Panc1 (cell line): ENCODE measurements at regions not wholly inside any gene's neighbourhood (a gene's known extent, or its start where the extent isn't known, plus 50 kb on each side); places are given as distances from the start of the nearest gene placed in this dataset.

Experiments
- ATAC-seq: fragments of 200-7000 bp; cut with Tn5 transposase; 2 replicates; pipeline ENCODE4 v1.9.1; 2020; ENCODE audit warnings: mild to moderate bottlenecking, moderate library complexity
- BruUV-seq: library from RNA; stranded (reverse); fragments of 400-500 nt; replicated peaks from 2 replicates; lab custom pipeline; 2021; lab: Mats Ljungman, UMichigan
- CTCF ChIA-PET: fragments of 300-600 bp; sonication (Branson Sonifier 250); formaldehyde crosslinking; loops from one replicate; lab custom pipeline; 2022; ENCODE audit warnings: antibody characterized with exemption; lab: Charles Lee
- POLR2A ChIA-PET: fragments of 300-600 bp; sonication (Branson Sonifier 250); formaldehyde crosslinking; loops from one replicate; lab custom pipeline; 2022; ENCODE audit warnings: antibody characterized with exemption; lab: Charles Lee
- DNase-seq: peaks from one replicate; pipeline ENCODE4 v3.0.0-alpha.2; 2010; ENCODE audit warnings: low read depth, low spot score
- H3K27ac ChIP-seq: 2 replicates; pipeline ENCODE4 v1.5.1; 2011; ENCODE audit warnings: mild to moderate bottlenecking, low read length, inconsistent platforms
- H3K27me3 ChIP-seq: fragments of 200-500 bp; sonication (Bioruptor generic); 2 replicates; pipeline ENCODE4 v1.6.0; 2014; ENCODE audit warnings: low read length, inconsistent platforms; ENCODE audit not compliant: control insufficient read depth, insufficient read depth
- H3K36me3 ChIP-seq: fragments of 200-500 bp; sonication (Bioruptor generic); 2 replicates; pipeline ENCODE4 v1.5.1; 2014; ENCODE audit warnings: inconsistent platforms, mild to moderate bottlenecking, low read length, moderate library complexity; ENCODE audit not compliant: control insufficient read depth, insufficient read depth
- H3K4me1 ChIP-seq: 2 replicates; pipeline ENCODE4 v1.5.1; 2011; ENCODE audit warnings: inconsistent platforms, mild to moderate bottlenecking, low read length, moderate library complexity; ENCODE audit not compliant: control insufficient read depth, insufficient read depth
- H3K4me3 ChIP-seq, 2 experiments: 2 replicates each; pipeline ENCODE4 v1.5.1; 2011 to 2012; ENCODE audit warnings: low read depth in 2 of 2, low read length in 2 of 2, mild to moderate bottlenecking in 2 of 2, inconsistent platforms in 1 of 2, moderate library complexity in 1 of 2
- H3K9me3 ChIP-seq: fragments of 200-500 bp; sonication (Bioruptor generic); 2 replicates; pipeline ENCODE4 v1.5.1; 2014; ENCODE audit warnings: low read depth, mild to moderate bottlenecking, inconsistent platforms, low read length, moderate library complexity; ENCODE audit not compliant: control insufficient read depth, insufficient read depth
- POLR2AphosphoS5 ChIP-seq: IDR thresholded peaks from 2 replicates; pipeline ENCODE4 v1.6.1; 2012; ENCODE audit warnings: mild to moderate bottlenecking, low read depth, low read length, moderate library complexity
- REST ChIP-seq, 2 experiments: IDR thresholded peaks; 2 replicates each; pipeline ENCODE4 v1.6.1; 2011 to 2012; ENCODE audit warnings: low read depth in 2 of 2, control low read depth in 1 of 2, low read length in 1 of 2, mild to moderate bottlenecking in 1 of 2, moderate library complexity in 1 of 2; ENCODE audit not compliant: insufficient read depth in 1 of 2
- SIN3A ChIP-seq: IDR thresholded peaks from 2 replicates; pipeline ENCODE4 v1.6.1; 2012; ENCODE audit warnings: low read depth, mild to moderate bottlenecking, low read length, moderate library complexity, borderline replicate concordance; ENCODE audit not compliant: insufficient read depth
- TCF7L2 ChIP-seq: IDR thresholded peaks from 2 replicates; pipeline ENCODE4 v1.6.1; 2011; ENCODE audit warnings: mild to moderate bottlenecking, low read depth, low read length, inconsistent platforms
- in situ Hi-C: cut with HindIII; loops from 2 replicates; pipeline ENCODE4 v1.10.0; 2016; ENCODE audit warnings: low sequenced_read_pairs, low pct_unique_long_range_greater_than_20kb
- intact Hi-C: fragments of 100-400 bp; cut with micrococcal nuclease; formaldehyde crosslinking; loops from one replicate; pipeline ENCODE4 v1.10.0; 2022; ENCODE audit not compliant: unreplicated experiment
- TF ChIP-seq, protein P1 (sequence below): fragments of 450-650 bp; IDR thresholded peaks from 2 replicates; pipeline ENCODE4 v1.5.1; 2017; ENCODE audit warnings: mild to moderate bottlenecking

- H3K27ac ChIP-seq = no peak overlapping the region
- ChIA-PET CTCF (no interaction called here), POLR2A (no interaction called here)
- H3K9me3 ChIP-seq = no peaks in the 10 kb centered on the region
- ATAC-seq = no peak
- BruUV-seq = no TSS peak
- H3K4me3 ChIP-seq = no peak overlapping the region
- TF ChIP-seq SIN3A (no peak), REST (IDR thresholded peaks at IDR 0.05; ENCODE audit: insufficient read depth in 1 of 2, low read depth in 2 of 2, low read length in 1 of 2) (no peak), POLR2AphosphoS5 (no peak), TCF7L2 (no peak)
- TF ChIP-seq, protein P1, sequence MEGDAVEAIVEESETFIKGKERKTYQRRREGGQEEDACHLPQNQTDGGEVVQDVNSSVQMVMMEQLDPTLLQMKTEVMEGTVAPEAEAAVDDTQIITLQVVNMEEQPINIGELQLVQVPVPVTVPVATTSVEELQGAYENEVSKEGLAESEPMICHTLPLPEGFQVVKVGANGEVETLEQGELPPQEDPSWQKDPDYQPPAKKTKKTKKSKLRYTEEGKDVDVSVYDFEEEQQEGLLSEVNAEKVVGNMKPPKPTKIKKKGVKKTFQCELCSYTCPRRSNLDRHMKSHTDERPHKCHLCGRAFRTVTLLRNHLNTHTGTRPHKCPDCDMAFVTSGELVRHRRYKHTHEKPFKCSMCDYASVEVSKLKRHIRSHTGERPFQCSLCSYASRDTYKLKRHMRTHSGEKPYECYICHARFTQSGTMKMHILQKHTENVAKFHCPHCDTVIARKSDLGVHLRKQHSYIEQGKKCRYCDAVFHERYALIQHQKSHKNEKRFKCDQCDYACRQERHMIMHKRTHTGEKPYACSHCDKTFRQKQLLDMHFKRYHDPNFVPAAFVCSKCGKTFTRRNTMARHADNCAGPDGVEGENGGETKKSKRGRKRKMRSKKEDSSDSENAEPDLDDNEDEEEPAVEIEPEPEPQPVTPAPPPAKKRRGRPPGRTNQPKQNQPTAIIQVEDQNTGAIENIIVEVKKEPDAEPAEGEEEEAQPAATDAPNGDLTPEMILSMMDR = no peak
- intact Hi-C loops (no loop called here), in situ Hi-C loops (no loop called here)
- H3K36me3 ChIP-seq = no peaks in the 10 kb centered on the region
- H3K4me1 ChIP-seq = no peaks in the 10 kb centered on the region
- no peak for DNase-seq
- H3K27me3 ChIP-seq = no peaks in the 10 kb centered on the region
Measured at GRCh38 chr9:107931071-107931715, 441.6 kb upstream of the KLF4 start.

DNA sequence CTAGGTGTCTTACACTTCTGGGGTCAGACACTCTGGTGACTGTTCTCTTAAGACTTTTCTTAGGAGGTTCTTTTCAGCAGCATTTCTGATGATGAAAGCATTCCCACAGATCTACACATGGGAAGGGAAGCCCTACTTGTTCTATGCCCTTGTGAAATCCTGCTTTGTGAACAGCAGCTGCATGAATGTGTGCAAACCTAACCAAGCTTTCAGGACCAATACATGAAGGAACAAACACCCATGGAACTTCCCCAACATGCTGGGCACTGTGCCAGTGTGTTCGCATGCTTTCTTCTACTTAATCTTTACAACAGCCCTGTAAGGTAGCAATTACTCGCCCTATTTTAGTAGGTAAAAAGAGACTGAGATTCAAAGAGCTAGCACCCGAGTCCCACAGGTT lies 439.9 kb upstream of the KLF4 start:
- BruUV-seq = no TSS peak
- ATAC-seq (no peak), DNase-seq (no peak)
- Histone ChIP-seq H3K36me3 (no peaks in the 10 kb centered on the region), H3K27ac (no peak overlapping the region), H3K4me1 (no peaks in the 10 kb centered on the region), H3K27me3 (no peaks in the 10 kb centered on the region), H3K9me3 (no peaks in the 10 kb centered on the region), H3K4me3 (no peak overlapping the region)
- in situ Hi-C loops = no loop called here
- POLR2A ChIA-PET = no interaction called here
- CTCF ChIA-PET = no interaction called here
- intact Hi-C loops = no loop called here
- TF ChIP-seq SIN3A = no peak
- no peak for TF ChIP-seq REST (IDR thresholded peaks at IDR 0.05; ENCODE audit: insufficient read depth in 1 of 2, low read depth in 2 of 2, low read length in 1 of 2)
- TF ChIP-seq, protein P1 = no peak
- no peak for TF ChIP-seq TCF7L2
